NCI-H2081 (cell line): ENCODE measurements at regions not wholly inside any gene's neighbourhood (a gene's known extent, or its start where the extent isn't known, plus 50 kb on each side); places are given as distances from the start of the nearest gene placed in this dataset.
"Not testable (repeated sequence)": the region's sequence is repeated elsewhere in the genome, so short reads cannot be mapped to it uniquely, and the experiment has no call there.

ENCODE experiments used
- DNase-seq, 2 experiments: peaks; one replicate each; lab custom pipeline; 2025; lab: John Stamatoyannopoulos, UW

GRCh38 chr13:80955501-80955900 lies 614.6 kb upstream of the SPRY2 start:
- no peak for DNase-seq

- DNase-seq = no peak
Observed at GRCh38 chr13:80952158-80952557, 611.2 kb upstream of the SPRY2 start.

- no peak for DNase-seq
Observed at GRCh38 chr13:80946008-80946802, 605.3 kb upstream of the SPRY2 start.

- peak; percentile 1 to 5 for DNase-seq
Observed at GRCh38 chr13:80945328-80945727, 604.4 kb upstream of the SPRY2 start.

GRCh38 chr13:80939581-80939980 lies 598.7 kb upstream of the SPRY2 start:
- DNase-seq = no peak

GRCh38 chr13:80931766-80932165 lies 590.8 kb upstream of the SPRY2 start:
- DNase-seq = no peak

- no peak for DNase-seq
Observed at GRCh38 chr13:80931118-80931517, 590.2 kb upstream of the SPRY2 start.

GRCh38 chr13:80928241-80928640 lies 587.3 kb upstream of the SPRY2 start:
- no peak for DNase-seq

GRCh38 chr13:80926024-80926423 lies 585.1 kb upstream of the SPRY2 start:
- not testable (repeated sequence) for DNase-seq

GRCh38 chr13:80924596-80924995 lies 583.7 kb upstream of the SPRY2 start:
- no peak for DNase-seq

- no peak for DNase-seq
Observed at GRCh38 chr13:80923907-80924306, 583.0 kb upstream of the SPRY2 start.

GRCh38 chr13:80921971-80922370 lies 581.0 kb upstream of the SPRY2 start:
- no peak for DNase-seq

GRCh38 chr13:80921541-80921940 lies 580.6 kb upstream of the SPRY2 start:
- DNase-seq = no peak

- no peak for DNase-seq
Observed at GRCh38 chr13:80906860-80907259, 565.9 kb upstream of the SPRY2 start.

- DNase-seq = no peak
Observed at GRCh38 chr13:80904386-80904785, 563.5 kb upstream of the SPRY2 start.

GRCh38 chr13:80903911-80904310 lies 563.0 kb upstream of the SPRY2 start:
- no peak for DNase-seq

- DNase-seq = no peak
Observed at GRCh38 chr13:80901530-80901929, 560.6 kb upstream of the SPRY2 start.

GRCh38 chr13:80901111-80901510 lies 560.2 kb upstream of the SPRY2 start:
- no peak for DNase-seq

- DNase-seq = no peak
Observed at GRCh38 chr13:80900561-80900960, 559.6 kb upstream of the SPRY2 start.

GRCh38 chr13:80897641-80898040 lies 556.7 kb upstream of the SPRY2 start:
- DNase-seq = not testable (repeated sequence)

GRCh38 chr13:80894917-80895316 lies 554.0 kb upstream of the SPRY2 start:
- no peak for DNase-seq

- DNase-seq = no peak
Observed at GRCh38 chr13:80889829-80890228, 548.9 kb upstream of the SPRY2 start.

- DNase-seq = no peak
Observed at GRCh38 chr13:80888390-80888789, 547.5 kb upstream of the SPRY2 start.
